Sigmoid colon (tissue), 4 donors: ENCODE measurements at regions not wholly inside any gene's neighbourhood (a gene's known extent, or its start where the extent isn't known, plus 50 kb on each side); places are given as distances from the start of the nearest gene placed in this dataset.

Experiments used
- EP300 ChIP-seq, 4 donors: sonication (generic); formaldehyde crosslinking; IDR thresholded peaks; one replicate each; pipeline ENCODE4 v1.6.1; 2017; ENCODE audit warnings: antibody characterized with exemption in 4 of 4
- POLR2A ChIP-seq, 2 donors: fragments of 450-650 bp; IDR thresholded peaks; one replicate each; pipeline ENCODE4 v1.6.1; 2016; ENCODE audit warnings: antibody characterized with exemption in 2 of 2, mild to moderate bottlenecking in 2 of 2, moderate library complexity in 2 of 2
- TF ChIP-seq, protein P1 (sequence below), 4 experiments: fragments of 450-650 bp in 3 of 4; fragments of 200-600 bp in 1 of 4; IDR thresholded peaks; one replicate each; pipeline ENCODE4 v1.5.1; 2016 to 2019; ENCODE audit warnings: antibody characterized with exemption in 4 of 4, mild to moderate bottlenecking in 3 of 4, moderate library complexity in 2 of 4

- TF ChIP-seq, protein P1, sequence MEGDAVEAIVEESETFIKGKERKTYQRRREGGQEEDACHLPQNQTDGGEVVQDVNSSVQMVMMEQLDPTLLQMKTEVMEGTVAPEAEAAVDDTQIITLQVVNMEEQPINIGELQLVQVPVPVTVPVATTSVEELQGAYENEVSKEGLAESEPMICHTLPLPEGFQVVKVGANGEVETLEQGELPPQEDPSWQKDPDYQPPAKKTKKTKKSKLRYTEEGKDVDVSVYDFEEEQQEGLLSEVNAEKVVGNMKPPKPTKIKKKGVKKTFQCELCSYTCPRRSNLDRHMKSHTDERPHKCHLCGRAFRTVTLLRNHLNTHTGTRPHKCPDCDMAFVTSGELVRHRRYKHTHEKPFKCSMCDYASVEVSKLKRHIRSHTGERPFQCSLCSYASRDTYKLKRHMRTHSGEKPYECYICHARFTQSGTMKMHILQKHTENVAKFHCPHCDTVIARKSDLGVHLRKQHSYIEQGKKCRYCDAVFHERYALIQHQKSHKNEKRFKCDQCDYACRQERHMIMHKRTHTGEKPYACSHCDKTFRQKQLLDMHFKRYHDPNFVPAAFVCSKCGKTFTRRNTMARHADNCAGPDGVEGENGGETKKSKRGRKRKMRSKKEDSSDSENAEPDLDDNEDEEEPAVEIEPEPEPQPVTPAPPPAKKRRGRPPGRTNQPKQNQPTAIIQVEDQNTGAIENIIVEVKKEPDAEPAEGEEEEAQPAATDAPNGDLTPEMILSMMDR (IDR thresholded peaks at IDR 0.05): no peak
- TF ChIP-seq POLR2A (IDR thresholded peaks at IDR 0.05): no peak
- no peak for TF ChIP-seq EP300 (IDR thresholded peaks at IDR 0.05)
Measured at GRCh38 chr5:116887104-116887503, 312.5 kb upstream of the SEMA6A start.
